ENCODE measurements at regions not wholly inside any gene's neighbourhood (a gene's known extent, or its start where the extent isn't known, plus 50 kb on each side); places are given as distances from the start of the nearest gene placed in this dataset.
"Not testable (repeated sequence)": the region's sequence is repeated elsewhere in the genome, so short reads cannot be mapped to it uniquely, and the experiment has no call there.

DNA sequence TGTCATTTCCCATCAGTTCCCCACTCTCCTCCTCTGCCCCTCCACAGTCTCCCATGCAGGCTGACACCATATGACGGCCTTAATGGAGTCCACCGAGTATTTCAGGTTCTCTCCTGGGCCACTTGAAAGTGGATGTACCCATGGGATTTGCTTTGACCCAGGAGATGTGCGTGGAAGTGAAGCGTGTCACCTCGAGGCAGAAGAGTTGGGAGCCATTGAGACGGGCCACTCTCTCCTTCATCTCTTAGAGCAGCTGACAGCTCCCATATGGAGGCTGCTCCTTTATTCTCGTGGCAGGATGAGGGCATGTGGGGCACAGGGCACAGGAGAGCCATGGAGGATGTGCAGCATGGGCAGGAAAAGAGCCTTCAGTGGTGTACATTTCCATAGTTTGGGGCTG lies 144.7 kb upstream of the CRYM start:
- DNase-seq = not testable (repeated sequence)

DNA sequence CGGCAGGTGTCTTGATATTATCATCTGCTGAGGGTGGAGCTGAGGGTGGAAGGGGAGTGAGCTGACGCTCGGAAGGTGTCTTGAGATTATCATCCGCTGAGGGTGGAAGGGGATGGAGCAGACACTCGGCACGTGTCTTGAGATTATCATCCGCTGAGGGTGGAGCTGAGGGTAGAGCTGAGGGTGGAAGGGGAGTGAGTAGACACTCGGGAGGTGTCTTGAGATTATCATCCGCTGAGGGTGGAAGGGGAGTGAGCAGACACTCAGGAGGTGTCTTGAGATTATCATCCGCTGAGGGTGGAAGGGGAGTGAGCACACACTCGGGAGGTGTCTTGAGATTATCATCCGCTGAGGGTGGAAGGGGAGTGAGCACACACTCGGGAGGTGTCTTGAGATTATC lies 126.6 kb upstream of the CRYM start:
- DNase-seq = not testable (repeated sequence)

DNA sequence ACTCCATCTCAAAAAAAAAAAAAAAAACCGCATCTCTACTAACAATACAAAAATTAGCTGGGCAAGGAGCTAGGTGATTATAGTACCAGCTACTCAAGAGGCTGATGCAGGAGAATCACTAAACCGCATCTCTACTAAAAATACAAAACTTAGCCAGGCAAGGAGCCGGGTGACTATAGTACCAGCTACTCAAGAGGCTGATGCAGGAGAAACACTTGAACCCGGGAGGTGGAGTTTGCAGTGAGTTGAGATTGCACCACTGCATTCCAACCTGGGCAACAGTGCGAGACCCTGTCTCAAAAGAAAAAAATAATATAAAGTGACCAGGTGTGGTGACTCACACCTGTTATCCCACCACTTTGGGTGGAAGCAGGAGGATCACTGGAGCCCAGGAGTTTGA lies 119.8 kb upstream of the CRYM start:
- not testable (repeated sequence) for DNase-seq

DNA sequence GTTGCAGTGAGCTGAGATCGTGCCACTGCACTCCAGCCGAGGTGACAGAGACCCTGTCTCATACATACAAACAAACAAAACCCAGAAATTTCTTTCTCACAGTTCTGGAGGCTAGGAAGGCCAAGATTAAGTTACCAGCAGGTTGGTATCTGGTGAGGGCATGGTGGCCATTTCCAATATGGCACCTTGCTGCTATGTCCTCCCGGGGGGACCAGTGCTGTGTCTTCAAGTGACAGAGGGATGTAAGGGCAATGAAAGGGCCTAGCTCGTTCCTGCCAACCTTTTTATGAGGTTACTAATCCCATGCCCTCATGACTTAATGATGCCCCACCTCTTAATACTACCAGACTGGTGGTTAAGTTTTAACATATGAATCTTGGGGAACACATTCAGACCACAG lies 118.5 kb upstream of the CRYM start:
- not testable (repeated sequence) for DNase-seq

- DNase-seq = not testable (repeated sequence)
Observed at GRCh38 chr16:21390634-21391033, 112.5 kb upstream of the CRYM start.

DNA sequence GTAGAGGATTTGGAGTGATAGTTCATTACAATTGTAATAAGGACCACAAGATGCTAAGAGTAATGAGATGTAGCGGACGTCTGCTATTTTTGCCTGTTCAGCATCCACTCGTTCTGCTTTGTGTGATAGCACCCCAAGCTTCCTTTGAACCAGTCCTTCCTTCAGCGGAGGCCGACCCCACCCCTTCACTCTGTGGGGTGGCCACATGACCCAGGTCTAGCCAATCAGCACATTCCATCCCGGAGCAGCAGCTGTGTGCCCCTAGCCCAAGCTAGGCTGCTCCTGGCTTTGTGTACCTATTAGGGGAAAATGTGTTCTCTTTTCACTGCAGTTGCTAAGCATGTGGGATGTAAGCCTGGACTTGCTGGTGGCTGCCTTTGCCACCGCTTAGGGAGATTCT lies 111.8 kb upstream of the CRYM start:
- DNase-seq = not testable (repeated sequence)

DNA sequence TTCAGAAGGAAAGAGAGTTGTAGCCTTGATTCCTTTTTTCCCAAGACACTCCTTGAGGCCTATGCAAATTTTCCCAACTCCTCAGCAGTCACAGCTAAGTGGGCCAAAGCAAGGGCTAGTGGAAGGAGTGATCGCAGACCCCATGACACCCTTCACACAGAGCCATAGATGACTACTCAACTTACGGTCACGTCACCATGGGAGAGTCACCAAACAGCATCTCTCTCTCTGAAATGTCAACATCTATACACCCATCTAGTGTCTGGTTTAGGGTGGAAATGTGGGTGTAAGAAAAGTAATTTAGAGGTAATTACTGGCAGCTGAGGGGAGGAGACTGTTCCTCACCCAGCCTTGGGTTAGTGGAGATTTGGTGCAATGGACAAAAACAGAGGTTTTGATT lies 109.7 kb upstream of the CRYM start:
- DNase-seq = not testable (repeated sequence)

GRCh38 chr16:21386201-21386915 lies 108.3 kb upstream of the CRYM start:
- not testable (repeated sequence) for DNase-seq

DNA sequence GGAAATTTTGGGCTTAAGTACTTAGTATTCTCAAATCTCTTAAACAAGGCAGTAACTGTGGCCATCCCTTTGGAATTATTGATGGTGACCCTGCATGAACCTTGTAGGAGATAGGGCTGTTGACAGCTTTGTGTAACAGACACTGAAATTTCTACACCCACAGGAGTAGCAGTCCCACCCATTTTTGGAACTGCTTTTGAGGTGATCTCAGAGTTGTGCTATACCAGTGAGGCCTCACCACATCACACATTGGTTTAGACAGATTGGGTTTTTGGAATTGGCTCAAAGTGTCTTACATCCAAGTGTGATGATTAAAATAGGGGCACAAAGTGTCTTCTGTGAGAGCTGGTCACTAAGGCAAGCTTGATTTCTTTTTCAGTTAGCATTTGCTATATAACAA lies 105.6 kb upstream of the CRYM start:
- DNase-seq = not testable (repeated sequence)

DNA sequence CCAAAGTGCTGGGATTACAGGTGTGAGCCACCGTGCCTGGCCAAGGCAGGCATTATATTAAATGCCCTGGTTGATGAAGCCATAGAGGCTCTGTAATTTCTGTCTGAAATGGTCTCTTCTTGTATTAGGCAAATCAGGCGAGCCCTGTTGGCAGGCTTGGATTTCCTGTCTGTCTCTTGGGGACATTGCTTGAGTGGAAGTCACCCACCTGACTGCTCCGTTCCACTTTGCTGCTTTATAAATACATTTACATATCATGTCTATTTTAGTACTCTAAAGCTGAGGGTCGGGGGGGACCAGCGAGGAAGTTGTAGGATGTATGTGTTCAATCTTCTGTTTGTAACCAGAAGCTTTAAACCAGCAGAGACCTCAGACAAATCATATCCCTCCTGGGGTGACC lies 101.6 kb upstream of the CRYM start:
- DNase-seq = not testable (repeated sequence)

GRCh38 chr16:21376196-21376899 lies 98.3 kb upstream of the CRYM start:
- not testable (repeated sequence) for DNase-seq

DNA sequence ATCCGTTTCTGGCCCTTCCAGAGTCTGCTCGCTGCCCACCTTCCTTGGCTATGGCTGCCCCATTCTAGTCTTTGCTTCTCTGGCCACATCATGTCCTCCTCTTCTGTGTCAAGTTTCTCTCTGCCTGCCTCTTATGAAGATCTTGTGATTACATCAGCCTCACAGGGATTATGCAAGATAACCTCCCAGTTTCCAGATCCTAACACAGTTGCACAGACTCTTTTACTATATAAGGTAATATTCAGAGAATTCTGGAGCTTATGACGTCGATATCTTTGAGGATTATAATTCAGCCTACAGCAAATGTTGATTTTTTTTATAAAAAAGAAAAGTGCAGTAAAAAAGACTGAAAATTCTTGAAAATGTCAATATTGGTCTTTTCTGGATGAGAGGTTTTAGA lies 97.2 kb upstream of the CRYM start:
- DNase-seq = peak; percentile 38

- not testable (repeated sequence) for DNase-seq
Observed at GRCh38 chr16:21373454-21373853, 95.4 kb upstream of the CRYM start.

GRCh38 chr16:21372862-21373261 lies 94.8 kb upstream of the CRYM start:
- DNase-seq = not testable (repeated sequence)

- DNase-seq = not testable (repeated sequence)
Observed at GRCh38 chr16:21372162-21372835, 94.2 kb upstream of the CRYM start.

- not testable (repeated sequence) for DNase-seq
Observed at GRCh38 chr16:21370791-21371190, 92.7 kb upstream of the CRYM start.

DNA sequence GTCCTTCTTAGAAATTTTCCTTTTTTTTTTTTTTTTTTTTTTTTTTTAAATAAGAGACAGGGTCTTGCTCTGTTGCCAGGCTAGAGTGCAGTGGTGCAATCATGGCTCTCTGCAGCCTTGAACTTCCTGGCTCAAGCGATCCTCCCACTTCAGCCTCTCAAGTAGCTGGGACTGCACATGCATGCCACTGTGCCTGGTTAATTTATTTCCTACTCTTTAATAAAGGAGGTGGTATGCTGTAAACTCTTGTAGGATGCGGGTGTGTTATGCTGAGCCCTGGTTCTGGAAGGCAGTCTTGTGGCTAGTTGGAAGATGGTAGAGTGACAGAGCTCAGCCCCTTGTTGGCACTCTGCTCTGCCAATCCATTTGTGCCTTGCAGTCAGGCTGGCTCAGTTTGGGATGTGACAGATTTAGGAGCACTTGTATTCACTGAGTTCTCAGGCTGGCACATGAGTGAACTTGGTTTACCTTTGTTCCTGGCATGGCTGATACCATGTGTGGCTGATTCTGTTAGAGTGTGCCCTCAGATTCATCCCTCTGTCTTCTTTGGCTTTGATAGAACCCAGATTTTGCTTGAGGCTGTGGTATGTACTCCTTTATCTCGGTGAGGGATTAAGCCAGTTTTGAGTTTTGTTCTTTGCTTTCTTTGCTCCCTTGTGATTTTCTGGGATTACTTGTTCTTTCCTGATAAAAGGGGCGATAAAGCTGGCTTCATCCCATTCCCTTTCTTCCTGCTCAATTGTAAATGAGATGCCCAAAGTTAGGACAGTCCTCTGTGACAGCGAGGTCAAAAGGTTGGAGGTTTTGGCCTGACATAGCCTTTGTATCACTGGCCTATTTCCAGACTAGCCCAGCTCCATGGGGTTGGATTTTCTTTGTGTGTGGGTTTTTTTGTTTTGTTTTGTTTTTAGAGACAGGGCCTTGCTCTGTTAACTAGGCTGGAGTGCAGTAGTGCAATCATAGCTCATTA lies 91.2 kb upstream of the CRYM start:
- DNase-seq = not testable (repeated sequence)

DNA sequence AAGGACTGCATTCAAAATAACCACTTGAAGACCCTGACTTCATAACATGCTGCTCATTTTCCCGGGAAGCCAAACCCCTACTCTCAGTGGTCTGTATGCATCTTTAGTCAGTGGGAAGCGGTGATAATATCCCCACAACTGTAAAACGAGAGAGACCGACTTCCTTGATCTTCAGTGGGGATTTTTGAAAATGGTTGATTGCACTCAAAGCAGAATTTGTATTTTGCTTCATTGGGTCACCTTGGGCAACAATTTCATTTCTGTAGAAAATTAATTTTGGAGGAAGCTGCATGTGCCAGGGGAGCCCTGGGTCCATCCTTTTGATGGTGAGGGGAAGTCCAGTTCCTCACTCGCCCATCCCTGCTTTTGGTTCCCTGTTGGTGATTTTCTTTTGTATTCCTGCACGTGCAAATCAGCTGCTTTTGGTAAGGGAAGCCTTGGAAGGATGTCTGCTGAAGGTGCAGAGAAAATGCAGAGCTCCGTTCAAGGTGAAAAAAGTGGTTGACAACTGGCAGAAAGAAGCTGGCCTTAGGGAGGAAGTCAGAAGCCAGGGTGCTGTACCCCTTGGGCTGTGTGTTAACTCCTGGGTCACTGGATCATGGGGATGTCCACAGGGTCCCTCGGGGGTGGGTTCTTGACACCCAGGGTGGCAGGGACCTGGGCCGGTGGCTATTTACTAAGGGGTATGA lies 89.8 kb upstream of the CRYM start:
- not testable (repeated sequence) for DNase-seq

DNA sequence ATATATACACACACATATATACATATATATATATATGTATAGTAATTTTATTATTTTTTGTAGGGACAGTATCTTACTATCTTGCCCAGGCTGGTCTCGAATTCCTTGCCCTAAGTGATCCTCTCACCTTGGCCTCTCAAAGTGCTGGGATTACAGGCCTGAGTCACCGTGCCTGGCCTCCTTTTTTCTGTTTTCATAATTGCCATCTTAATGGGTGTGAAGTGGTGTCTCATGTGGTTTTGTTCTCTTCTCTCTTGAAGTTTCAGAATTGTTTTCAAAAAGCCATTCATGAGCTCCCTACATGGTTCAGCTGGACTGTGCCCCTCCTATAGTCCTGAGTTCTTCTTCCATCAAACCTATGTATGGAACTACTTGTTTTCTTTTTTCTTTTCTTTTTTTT lies 88.9 kb upstream of the CRYM start:
- peak; percentile 39 for DNase-seq

- not testable (repeated sequence) for DNase-seq
Observed at GRCh38 chr16:21365541-21365940, 87.5 kb upstream of the CRYM start.

- peak; percentile 89 for DNase-seq
Observed at GRCh38 chr16:21363550-21364223, 85.6 kb upstream of the CRYM start.
